ENCODE measurements at regions not wholly inside any gene's neighbourhood (a gene's known extent, or its start where the extent isn't known, plus 50 kb on each side); places are given as distances from the start of the nearest gene placed in this dataset.

DNA sequence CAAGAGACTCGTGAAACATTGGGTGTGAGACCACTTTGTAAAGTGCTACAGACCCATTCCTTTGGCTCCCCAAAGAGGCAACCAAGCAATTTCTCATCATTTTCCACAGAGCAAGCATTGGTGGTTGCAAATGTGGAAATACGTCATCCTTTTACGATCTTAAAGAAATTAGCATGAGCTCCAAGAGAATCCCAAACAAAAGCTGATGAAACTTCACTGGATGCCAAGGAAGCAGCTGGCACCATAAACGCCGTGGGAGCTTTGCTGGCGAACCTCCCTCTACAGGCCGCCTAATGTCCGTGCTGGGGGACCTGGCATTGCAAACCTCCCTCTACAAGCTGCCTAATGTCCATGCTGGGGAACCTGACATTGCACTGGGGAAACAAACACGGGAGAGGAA lies 432.4 kb downstream of the ACTL7B start:
- H3K27ac ChIP-seq: no peak overlapping the region
- TF ChIP-seq, protein P1, sequence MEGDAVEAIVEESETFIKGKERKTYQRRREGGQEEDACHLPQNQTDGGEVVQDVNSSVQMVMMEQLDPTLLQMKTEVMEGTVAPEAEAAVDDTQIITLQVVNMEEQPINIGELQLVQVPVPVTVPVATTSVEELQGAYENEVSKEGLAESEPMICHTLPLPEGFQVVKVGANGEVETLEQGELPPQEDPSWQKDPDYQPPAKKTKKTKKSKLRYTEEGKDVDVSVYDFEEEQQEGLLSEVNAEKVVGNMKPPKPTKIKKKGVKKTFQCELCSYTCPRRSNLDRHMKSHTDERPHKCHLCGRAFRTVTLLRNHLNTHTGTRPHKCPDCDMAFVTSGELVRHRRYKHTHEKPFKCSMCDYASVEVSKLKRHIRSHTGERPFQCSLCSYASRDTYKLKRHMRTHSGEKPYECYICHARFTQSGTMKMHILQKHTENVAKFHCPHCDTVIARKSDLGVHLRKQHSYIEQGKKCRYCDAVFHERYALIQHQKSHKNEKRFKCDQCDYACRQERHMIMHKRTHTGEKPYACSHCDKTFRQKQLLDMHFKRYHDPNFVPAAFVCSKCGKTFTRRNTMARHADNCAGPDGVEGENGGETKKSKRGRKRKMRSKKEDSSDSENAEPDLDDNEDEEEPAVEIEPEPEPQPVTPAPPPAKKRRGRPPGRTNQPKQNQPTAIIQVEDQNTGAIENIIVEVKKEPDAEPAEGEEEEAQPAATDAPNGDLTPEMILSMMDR (conservative IDR thresholded peaks at IDR 0.05): no peak

DNA sequence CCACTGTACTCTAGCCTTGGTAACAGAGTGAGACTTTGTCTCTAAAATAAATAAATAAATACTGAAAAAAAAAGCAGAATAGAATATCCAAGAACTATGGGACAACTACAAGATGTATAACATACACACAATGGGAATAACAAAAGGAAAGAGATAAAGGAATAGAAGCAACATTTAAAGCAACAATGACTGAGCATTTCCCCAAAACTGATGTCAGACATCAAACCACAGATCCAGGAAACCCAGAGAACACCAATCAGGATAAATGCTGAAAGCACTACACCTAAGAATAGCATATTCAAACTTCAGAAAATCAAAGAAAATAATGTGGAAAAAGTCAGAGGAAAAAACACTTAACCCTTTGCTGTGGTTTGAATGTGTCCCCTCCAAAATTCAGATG lies 436.4 kb downstream of the ACTL7B start:
- TF ChIP-seq, protein P1 (conservative IDR thresholded peaks at IDR 0.05): no peak
- no peak overlapping the region for H3K27ac ChIP-seq

DNA sequence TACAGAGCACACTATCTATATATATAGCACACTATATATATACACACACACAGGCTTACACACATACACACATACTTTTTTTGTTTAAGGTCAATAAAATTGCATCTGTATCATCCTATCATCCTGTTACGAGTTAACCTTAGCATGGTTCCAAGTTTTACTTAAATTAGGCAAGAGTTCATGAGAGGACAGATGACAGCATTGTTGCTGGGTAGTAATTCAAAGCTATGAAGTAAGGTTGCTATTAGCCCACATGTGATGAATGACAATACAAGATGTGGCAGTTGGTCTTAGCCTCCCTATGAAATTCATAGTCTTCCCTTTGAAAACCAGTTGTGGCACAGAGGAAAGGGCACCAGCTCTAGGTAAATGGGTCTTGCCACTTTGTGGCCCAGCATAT lies 438.1 kb downstream of the ACTL7B start:
- H3K27ac ChIP-seq: no peak overlapping the region
- TF ChIP-seq, protein P1 (conservative IDR thresholded peaks at IDR 0.05): no peak

DNA sequence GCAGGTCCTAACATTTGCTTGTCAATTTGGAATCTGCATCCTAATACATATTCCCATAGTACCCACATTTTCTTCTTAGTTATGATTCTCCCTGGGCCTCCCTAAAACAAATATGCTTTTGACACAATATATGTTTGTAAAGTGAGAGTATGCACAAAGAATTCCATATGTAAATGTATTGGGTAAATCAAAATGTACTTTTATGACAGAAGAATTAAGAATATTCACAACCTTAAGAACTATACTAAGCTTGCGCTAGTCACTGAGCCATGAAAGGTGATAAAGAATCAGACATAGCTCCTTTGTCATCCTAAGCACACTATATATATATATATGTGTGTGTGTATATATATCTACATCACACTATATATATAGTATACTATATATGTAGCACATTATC lies 438.5 kb downstream of the ACTL7B start:
- H3K27ac ChIP-seq: no peak overlapping the region
- TF ChIP-seq, protein P1 (conservative IDR thresholded peaks at IDR 0.05): no peak

DNA sequence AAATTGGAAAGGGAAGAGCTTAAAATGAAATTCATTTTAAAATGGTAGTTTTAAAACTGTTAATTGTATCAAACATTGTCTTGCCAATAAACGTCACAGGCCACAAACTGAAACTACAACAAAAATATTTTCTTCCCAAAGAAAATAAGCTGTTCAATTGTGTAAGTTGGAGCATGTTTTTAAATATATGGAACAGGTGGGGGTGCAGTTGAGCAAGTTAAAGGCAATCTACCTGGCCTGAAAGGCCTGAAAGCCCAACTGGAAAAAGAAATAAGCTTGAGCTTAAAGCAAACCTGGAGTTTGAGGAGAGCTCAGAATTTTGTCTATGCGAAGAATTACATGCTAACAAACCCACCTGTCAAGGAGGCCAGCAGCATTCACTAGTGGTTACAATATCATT lies 439.5 kb downstream of the ACTL7B start:
- TF ChIP-seq, protein P1 (conservative IDR thresholded peaks at IDR 0.05): no peak
- H3K27ac ChIP-seq: no peak overlapping the region

DNA sequence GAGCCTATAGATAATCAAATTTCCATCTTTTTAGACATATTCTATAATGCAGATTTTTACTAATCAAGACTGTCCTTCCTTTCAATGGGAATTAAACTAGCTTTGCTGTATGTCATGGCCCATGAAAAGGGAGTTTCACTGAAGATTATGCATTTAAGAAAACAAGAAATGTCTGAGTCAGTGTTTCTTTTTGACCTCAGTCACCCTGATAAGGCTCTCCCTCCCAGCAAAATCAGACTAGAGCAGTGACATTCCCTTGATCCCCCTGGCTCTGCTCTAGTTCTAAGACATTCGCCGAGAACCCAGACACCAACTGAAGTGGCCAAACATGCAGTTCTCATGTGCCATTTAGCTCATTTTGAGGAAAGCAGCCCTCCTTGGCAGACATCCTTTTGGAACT lies 442.0 kb downstream of the ACTL7B start:
- no peak overlapping the region for H3K27ac ChIP-seq
- TF ChIP-seq, protein P1 (conservative IDR thresholded peaks at IDR 0.05): no peak

DNA sequence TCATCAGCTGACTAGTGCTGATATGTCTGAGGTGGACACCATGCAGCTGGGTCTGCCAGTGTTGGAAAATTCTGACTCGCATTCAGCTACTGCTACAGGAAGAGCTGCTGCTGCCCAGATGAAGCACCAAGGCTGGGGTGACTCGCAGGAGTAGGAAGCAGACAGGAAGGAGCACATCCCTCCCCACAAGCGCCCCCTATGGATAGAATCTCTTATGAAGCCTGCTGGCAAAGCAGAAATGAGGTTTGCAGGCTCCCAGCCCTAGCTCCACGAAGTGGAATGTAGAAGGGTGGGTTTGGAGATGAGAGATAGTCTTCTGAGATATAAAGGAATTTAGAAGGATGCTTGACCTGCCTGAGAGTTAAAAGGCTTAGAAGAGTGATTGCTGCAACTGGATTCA lies 443.0 kb downstream of the ACTL7B start:
- no peak overlapping the region for H3K27ac ChIP-seq
- TF ChIP-seq, protein P1 (conservative IDR thresholded peaks at IDR 0.05): no peak

DNA sequence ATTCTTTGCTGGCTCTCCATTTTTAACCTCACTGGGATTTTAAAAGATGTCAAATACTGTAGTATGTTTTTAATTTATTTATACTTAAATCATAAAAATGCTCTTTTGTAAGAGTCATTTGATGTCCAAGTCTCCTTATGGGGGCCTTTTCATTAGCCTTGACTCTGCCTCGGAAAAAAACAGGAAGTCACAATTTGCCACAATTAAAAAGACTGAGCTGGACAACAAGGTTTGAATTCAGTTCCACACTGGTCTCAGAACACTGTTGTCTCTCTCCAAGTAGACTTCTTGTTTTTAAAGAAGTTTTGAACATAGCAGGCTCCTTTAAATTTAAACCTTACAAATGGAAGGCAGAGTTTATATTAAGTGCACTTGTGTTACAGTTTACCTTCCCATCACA lies 444.2 kb downstream of the ACTL7B start:
- TF ChIP-seq, protein P1 (conservative IDR thresholded peaks at IDR 0.05): no peak
- H3K27ac ChIP-seq: no peak overlapping the region
